Panc1 (cell line): ENCODE measurements at regions not wholly inside any gene's neighbourhood (a gene's known extent, or its start where the extent isn't known, plus 50 kb on each side); places are given as distances from the start of the nearest gene placed in this dataset.

ENCODE experiments used
- ATAC-seq: fragments of 200-7000 bp; cut with Tn5 transposase; 2 replicates; pipeline ENCODE4 v1.9.1; 2020; ENCODE audit warnings: mild to moderate bottlenecking, moderate library complexity
- BruUV-seq: library from RNA; stranded (reverse); fragments of 400-500 nt; replicated peaks from 2 replicates; lab custom pipeline; 2021; lab: Mats Ljungman, UMichigan
- CTCF ChIA-PET: fragments of 300-600 bp; sonication (Branson Sonifier 250); formaldehyde crosslinking; loops from one replicate; lab custom pipeline; 2022; ENCODE audit warnings: antibody characterized with exemption; lab: Charles Lee
- POLR2A ChIA-PET: fragments of 300-600 bp; sonication (Branson Sonifier 250); formaldehyde crosslinking; loops from one replicate; lab custom pipeline; 2022; ENCODE audit warnings: antibody characterized with exemption; lab: Charles Lee
- DNase-seq: peaks from one replicate; pipeline ENCODE4 v3.0.0-alpha.2; 2010; ENCODE audit warnings: low read depth, low spot score
- H3K27ac ChIP-seq: 2 replicates; pipeline ENCODE4 v1.5.1; 2011; ENCODE audit warnings: mild to moderate bottlenecking, low read length, inconsistent platforms
- H3K27me3 ChIP-seq: fragments of 200-500 bp; sonication (Bioruptor generic); 2 replicates; pipeline ENCODE4 v1.6.0; 2014; ENCODE audit warnings: low read length, inconsistent platforms; ENCODE audit not compliant: control insufficient read depth, insufficient read depth
- H3K36me3 ChIP-seq: fragments of 200-500 bp; sonication (Bioruptor generic); 2 replicates; pipeline ENCODE4 v1.5.1; 2014; ENCODE audit warnings: inconsistent platforms, mild to moderate bottlenecking, low read length, moderate library complexity; ENCODE audit not compliant: control insufficient read depth, insufficient read depth
- H3K4me1 ChIP-seq: 2 replicates; pipeline ENCODE4 v1.5.1; 2011; ENCODE audit warnings: inconsistent platforms, mild to moderate bottlenecking, low read length, moderate library complexity; ENCODE audit not compliant: control insufficient read depth, insufficient read depth
- H3K4me3 ChIP-seq, 2 experiments: 2 replicates each; pipeline ENCODE4 v1.5.1; 2011 to 2012; ENCODE audit warnings: low read depth in 2 of 2, low read length in 2 of 2, mild to moderate bottlenecking in 2 of 2, inconsistent platforms in 1 of 2, moderate library complexity in 1 of 2
- H3K9me3 ChIP-seq: fragments of 200-500 bp; sonication (Bioruptor generic); 2 replicates; pipeline ENCODE4 v1.5.1; 2014; ENCODE audit warnings: low read depth, mild to moderate bottlenecking, inconsistent platforms, low read length, moderate library complexity; ENCODE audit not compliant: control insufficient read depth, insufficient read depth
- CTCF ChIP-seq: fragments of 450-650 bp; IDR thresholded peaks from 2 replicates; pipeline ENCODE4 v1.5.1; 2017; ENCODE audit warnings: mild to moderate bottlenecking
- POLR2AphosphoS5 ChIP-seq: IDR thresholded peaks from 2 replicates; pipeline ENCODE4 v1.6.1; 2012; ENCODE audit warnings: mild to moderate bottlenecking, low read depth, low read length, moderate library complexity
- REST ChIP-seq, 2 experiments: IDR thresholded peaks; 2 replicates each; pipeline ENCODE4 v1.6.1; 2011 to 2012; ENCODE audit warnings: low read depth in 2 of 2, control low read depth in 1 of 2, low read length in 1 of 2, mild to moderate bottlenecking in 1 of 2, moderate library complexity in 1 of 2; ENCODE audit not compliant: insufficient read depth in 1 of 2
- SIN3A ChIP-seq: IDR thresholded peaks from 2 replicates; pipeline ENCODE4 v1.6.1; 2012; ENCODE audit warnings: low read depth, mild to moderate bottlenecking, low read length, moderate library complexity, borderline replicate concordance; ENCODE audit not compliant: insufficient read depth
- TCF7L2 ChIP-seq: IDR thresholded peaks from 2 replicates; pipeline ENCODE4 v1.6.1; 2011; ENCODE audit warnings: mild to moderate bottlenecking, low read depth, low read length, inconsistent platforms
- in situ Hi-C: cut with HindIII; loops from 2 replicates; pipeline ENCODE4 v1.10.0; 2016; ENCODE audit warnings: low sequenced_read_pairs, low pct_unique_long_range_greater_than_20kb
- intact Hi-C: fragments of 100-400 bp; cut with micrococcal nuclease; formaldehyde crosslinking; loops from one replicate; pipeline ENCODE4 v1.10.0; 2022; ENCODE audit not compliant: unreplicated experiment

- no peak for TF ChIP-seq SIN3A
- no peak for TF ChIP-seq REST (IDR thresholded peaks at IDR 0.05; ENCODE audit: insufficient read depth in 1 of 2, low read depth in 2 of 2, low read length in 1 of 2)
- TF ChIP-seq TCF7L2, result no peak
- no peak for TF ChIP-seq CTCF
- TF ChIP-seq POLR2AphosphoS5, result no peak
- ChIA-PET POLR2A (no interaction called here), CTCF (interaction anchor here (0.6 to 0.7 kb wide), 2 partner anchors 62 to 304 kb away, joined by 4 read pairs; no protein-coding TSS in a partner anchor)
- Histone ChIP-seq H3K4me1 (no peaks in the 10 kb centered on the region), H3K36me3 (no peaks in the 10 kb centered on the region), H3K27me3 (no peaks in the 10 kb centered on the region), H3K4me3 (no peak overlapping the region), H3K27ac (no peak overlapping the region), H3K9me3 (no peaks in the 10 kb centered on the region)
- DNase-seq (no peak), ATAC-seq (no peak)
- in situ Hi-C loops, result no loop called here
- intact Hi-C loops, result no loop called here
- BruUV-seq, result no TSS peak
Measured at GRCh38 chr10:10778959-10779358, 238.7 kb upstream of the CELF2 start.

GRCh38 chr10:10779511-10779910 lies 238.2 kb upstream of the CELF2 start:
- no peak for DNase-seq
- CTCF ChIA-PET, result interaction anchor here (0.6 to 0.7 kb wide), 2 partner anchors 63 to 303 kb away, joined by 4 read pairs; no protein-coding TSS in a partner anchor
- ATAC-seq, result no peak
- Histone ChIP-seq H3K4me3 (no peak overlapping the region), H3K4me1 (no peaks in the 10 kb centered on the region), H3K27me3 (no peaks in the 10 kb centered on the region), H3K9me3 (no peaks in the 10 kb centered on the region), H3K27ac (no peak overlapping the region), H3K36me3 (no peaks in the 10 kb centered on the region)
- BruUV-seq, result no TSS peak
- in situ Hi-C loops (no loop called here), intact Hi-C loops (no loop called here)
- TF ChIP-seq SIN3A, result no peak
- TF ChIP-seq REST (IDR thresholded peaks at IDR 0.05; ENCODE audit: insufficient read depth in 1 of 2, low read depth in 2 of 2, low read length in 1 of 2), result no peak
- TF ChIP-seq TCF7L2, result no peak
- no peak for TF ChIP-seq POLR2AphosphoS5
- no peak for TF ChIP-seq CTCF
- POLR2A ChIA-PET, result no interaction called here
